GM23338 (cell line): ENCODE measurements at regions not wholly inside any gene's neighbourhood (a gene's known extent, or its start where the extent isn't known, plus 50 kb on each side); places are given as distances from the start of the nearest gene placed in this dataset.

ENCODE experiments used
- ATAC-seq: fragments of 200-7000 bp; cut with Tn5 transposase; 3 replicates; pipeline ENCODE4 v1.9.1; 2020
- DNase-seq: peaks from one replicate; pipeline ENCODE4 v3.0.0-alpha.2; 2015; ENCODE audit warnings: low spot score
- H2AFZ ChIP-seq: fragments of 200-600 bp; sonication (generic); 2 replicates; pipeline ENCODE4 v1.8.0; 2016; ENCODE audit warnings: antibody characterized with exemption, mild to moderate bottlenecking, moderate library complexity
- H3F3A ChIP-seq: fragments of 200-600 bp; sonication (generic); replicated peaks from 2 replicates; pipeline ENCODE4 v1.8.0; 2017; ENCODE audit warnings: antibody characterized with exemption, mixed run types, low read depth
- H3K27ac ChIP-seq: fragments of 200-600 bp; sonication (generic); 2 replicates; pipeline ENCODE4 v1.6.1; 2016; ENCODE audit warnings: low read depth
- H3K27me3 ChIP-seq: fragments of 200-600 bp; sonication (generic); 2 replicates; pipeline ENCODE4 v1.8.0; 2016; ENCODE audit warnings: mild to moderate bottlenecking, mixed run types, moderate library complexity; ENCODE audit not compliant: insufficient read depth
- H3K36me3 ChIP-seq: fragments of 200-600 bp; sonication (generic); 2 replicates; pipeline ENCODE4 v1.8.0; 2016; ENCODE audit warnings: mild to moderate bottlenecking; ENCODE audit not compliant: insufficient read depth
- H3K4me1 ChIP-seq: fragments of 200-600 bp; sonication (generic); 2 replicates; pipeline ENCODE4 v1.8.0; 2016; ENCODE audit warnings: mild to moderate bottlenecking, moderate library complexity; ENCODE audit not compliant: insufficient read depth
- H3K4me2 ChIP-seq: fragments of 200-600 bp; sonication (generic); 2 replicates; pipeline ENCODE4 v1.7.1; 2017; ENCODE audit warnings: mixed run types
- H3K4me3 ChIP-seq: fragments of 200-600 bp; sonication (generic); 2 replicates; pipeline ENCODE4 v1.6.1; 2016; ENCODE audit warnings: mixed run types
- H3K79me2 ChIP-seq: fragments of 200-600 bp; sonication (generic); replicated peaks from 2 replicates; pipeline ENCODE4 v1.8.0; 2017; ENCODE audit warnings: mild to moderate bottlenecking; ENCODE audit not compliant: insufficient read depth
- H3K9me2 ChIP-seq: fragments of 200-600 bp; sonication (generic); 2 replicates; pipeline ENCODE4 v1.8.0; 2017; ENCODE audit not compliant: insufficient read depth
- H4K20me1 ChIP-seq: fragments of 200-600 bp; sonication (generic); replicated peaks from 2 replicates; pipeline ENCODE4 v1.8.0; 2017; ENCODE audit warnings: mild to moderate bottlenecking; ENCODE audit not compliant: insufficient read depth
- H3K27ac Mint-ChIP-seq: 2 replicates; pipeline ENCODE4 v1.8.0; 2020; ENCODE audit warnings: inconsistent platforms, mild to moderate bottlenecking, moderate library complexity, mixed read lengths
- H3K27me3 Mint-ChIP-seq: 3 replicates; pipeline ENCODE4 v1.8.0; 2022; ENCODE audit warnings: low read depth, mild to moderate bottlenecking, moderate library complexity, mixed read lengths, inconsistent platforms; ENCODE audit not compliant: insufficient read depth, poor library complexity
- H3K36me3 Mint-ChIP-seq: 3 replicates; pipeline ENCODE4 v1.8.0; 2021; ENCODE audit warnings: low read depth, mild to moderate bottlenecking, inconsistent platforms, moderate library complexity, mixed read lengths
- H3K4me1 Mint-ChIP-seq: 3 replicates; pipeline ENCODE4 v1.8.0; 2020; ENCODE audit warnings: mild to moderate bottlenecking, inconsistent platforms, mixed read lengths
- H3K4me3 Mint-ChIP-seq: 3 replicates; pipeline ENCODE4 v1.8.0; 2021; ENCODE audit warnings: moderate library complexity, mild to moderate bottlenecking, inconsistent platforms, mixed read lengths
- H3K9me3 Mint-ChIP-seq: 3 replicates; pipeline ENCODE4 v1.8.0; 2020; ENCODE audit warnings: moderate library complexity, mild to moderate bottlenecking, inconsistent platforms, mixed read lengths
- CREB1 ChIP-seq: fragments of 250-450 bp; sonication (Bioruptor Pico); IDR thresholded peaks from 2 replicates; pipeline ENCODE4 v1.5.0; 2020; ENCODE audit warnings: low read depth, mild to moderate bottlenecking, moderate library complexity
- ETS1 ChIP-seq: IDR thresholded peaks from 2 replicates; pipeline ENCODE4 v1.6.1; 2016; ENCODE audit warnings: antibody characterized with exemption
- EZH2 ChIP-seq: fragments of 200-600 bp; sonication (generic); IDR thresholded peaks from one replicate; pipeline ENCODE4 v1.8.0; 2017; ENCODE audit warnings: antibody characterized with exemption, mild to moderate bottlenecking, low read depth; ENCODE audit not compliant: unreplicated experiment
- EZH2phosphoT487 ChIP-seq: fragments of 200-600 bp; sonication (generic); IDR thresholded peaks from one replicate; pipeline ENCODE4 v1.8.1; 2018; ENCODE audit warnings: antibody characterized with exemption; ENCODE audit not compliant: unreplicated experiment
- JUNB ChIP-seq: IDR thresholded peaks from one replicate; pipeline ENCODE4 v1.6.1; 2016; ENCODE audit warnings: antibody characterized with exemption; ENCODE audit not compliant: unreplicated experiment
- NANOG ChIP-seq: IDR thresholded peaks from 2 replicates; pipeline ENCODE4 v1.6.1; 2016; ENCODE audit warnings: antibody characterized with exemption, borderline replicate concordance
- REST ChIP-seq: IDR thresholded peaks from one replicate; pipeline ENCODE4 v1.6.1; 2018; ENCODE audit warnings: antibody characterized with exemption; ENCODE audit not compliant: unreplicated experiment
- STAT1 ChIP-seq: IDR thresholded peaks from one replicate; pipeline ENCODE4 v1.6.1; 2016; ENCODE audit warnings: antibody characterized with exemption; ENCODE audit not compliant: unreplicated experiment
- ZNF331 ChIP-seq: fragments of 250-450 bp; sonication (Bioruptor Pico); IDR thresholded peaks from 2 replicates; pipeline ENCODE4 v1.5.0; 2020; ENCODE audit warnings: low read depth, mild to moderate bottlenecking, moderate library complexity
- TF ChIP-seq, protein P1 (sequence below), 2 experiments: fragments of 200-600 bp in 1 of 2; sonication (generic) in 1 of 2; conservative IDR thresholded peaks; 2 replicates each; pipeline versions ENCODE4 v1.5.1 to v1.6.1; 2016 to 2017; ENCODE audit warnings: antibody characterized with exemption in 2 of 2, low read depth in 2 of 2, mild to moderate bottlenecking in 2 of 2, moderate library complexity in 1 of 2

- Histone ChIP-seq H2AFZ (no peak overlapping the region), H3K27ac (no peak overlapping the region), H3F3A (no peaks in the 10 kb centered on the region), H3K4me2 (no peak overlapping the region), H3K9me2 (no peaks in the 10 kb centered on the region), H3K4me1 (no peaks in the 10 kb centered on the region), H3K79me2 (no peaks in the 10 kb centered on the region), H3K27me3 (no peaks in the 10 kb centered on the region), H4K20me1 (no peaks in the 10 kb centered on the region), H3K36me3 (no peaks in the 10 kb centered on the region), H3K4me3 (no peak overlapping the region)
- no peaks in the 10 kb centered on the region for H3K36me3 Mint-ChIP-seq
- H3K4me1 Mint-ChIP-seq = peaks cover 16% of the 10 kb centered on the region
- no peak for ATAC-seq
- TF ChIP-seq, protein P1, sequence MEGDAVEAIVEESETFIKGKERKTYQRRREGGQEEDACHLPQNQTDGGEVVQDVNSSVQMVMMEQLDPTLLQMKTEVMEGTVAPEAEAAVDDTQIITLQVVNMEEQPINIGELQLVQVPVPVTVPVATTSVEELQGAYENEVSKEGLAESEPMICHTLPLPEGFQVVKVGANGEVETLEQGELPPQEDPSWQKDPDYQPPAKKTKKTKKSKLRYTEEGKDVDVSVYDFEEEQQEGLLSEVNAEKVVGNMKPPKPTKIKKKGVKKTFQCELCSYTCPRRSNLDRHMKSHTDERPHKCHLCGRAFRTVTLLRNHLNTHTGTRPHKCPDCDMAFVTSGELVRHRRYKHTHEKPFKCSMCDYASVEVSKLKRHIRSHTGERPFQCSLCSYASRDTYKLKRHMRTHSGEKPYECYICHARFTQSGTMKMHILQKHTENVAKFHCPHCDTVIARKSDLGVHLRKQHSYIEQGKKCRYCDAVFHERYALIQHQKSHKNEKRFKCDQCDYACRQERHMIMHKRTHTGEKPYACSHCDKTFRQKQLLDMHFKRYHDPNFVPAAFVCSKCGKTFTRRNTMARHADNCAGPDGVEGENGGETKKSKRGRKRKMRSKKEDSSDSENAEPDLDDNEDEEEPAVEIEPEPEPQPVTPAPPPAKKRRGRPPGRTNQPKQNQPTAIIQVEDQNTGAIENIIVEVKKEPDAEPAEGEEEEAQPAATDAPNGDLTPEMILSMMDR (conservative IDR thresholded peaks at IDR 0.05; ENCODE audit: low read depth in 2 of 2) = no peak
- TF ChIP-seq JUNB (no peak), ETS1 (no peak), EZH2phosphoT487 (no peak), REST (no peak), EZH2 (no peak), ZNF331 (no peak), CREB1 (CRISPR knock-in tag) (no peak), STAT1 (no peak), NANOG (no peak)
- no peak for DNase-seq
- no peaks in the 10 kb centered on the region; the same call in 2 of the 3 replicates for H3K9me3 Mint-ChIP-seq
- H3K27me3 Mint-ChIP-seq = peaks cover 4% of the 10 kb centered on the region
- H3K27ac Mint-ChIP-seq = no peak overlapping the region
- no peak overlapping the region for H3K4me3 Mint-ChIP-seq
These were observed 95.2 kb upstream of the RPS6KA3 start for GRCh38 chrX:20361890-20362262.
